ENCODE measurements at regions not wholly inside any gene's neighbourhood (a gene's known extent, or its start where the extent isn't known, plus 50 kb on each side); places are given as distances from the start of the nearest gene placed in this dataset.

GRCh38 chr10:3871424-3871996, 86.5 kb upstream of the KLF6 start:
- TF ChIP-seq CTCF (optimal IDR thresholded peaks at IDR 0.05 in 1 of 3, IDR thresholded peaks at IDR 0.05 in 1 of 3, conservative IDR thresholded peaks at IDR 0.05 in 1 of 3; ENCODE audit: extremely low read depth in 1 of 3, insufficient read depth in 2 of 3, low read length in 3 of 3) = no peak
- no peak for TF ChIP-seq EZH2 (IDR thresholded peaks at IDR 0.05; ENCODE audit: low read length)

Data from keratinocyte (primary cell).